ENCODE measurements at regions not wholly inside any gene's neighbourhood (a gene's known extent, or its start where the extent isn't known, plus 50 kb on each side); places are given as distances from the start of the nearest gene placed in this dataset.

DNA sequence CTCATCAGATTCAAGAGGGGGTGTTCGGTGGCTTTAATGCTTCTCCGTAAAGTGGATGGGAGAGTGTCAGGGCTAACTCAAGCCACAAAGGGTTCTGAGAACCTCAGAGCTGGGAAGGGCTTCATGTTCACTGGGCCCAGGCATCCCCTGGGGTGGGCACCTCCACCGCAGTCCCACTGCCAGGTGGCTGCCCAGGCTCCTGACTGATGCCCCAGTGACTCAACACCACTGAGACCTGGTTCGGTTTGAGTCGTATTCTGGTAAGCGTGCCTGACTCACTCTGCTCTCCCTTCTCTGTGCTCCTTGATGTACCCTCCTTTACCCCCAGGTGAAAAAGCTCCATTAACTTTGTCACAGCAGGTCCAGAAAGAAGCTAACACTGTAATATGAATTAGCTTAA, 304.6 kb downstream of the RPLP1 start:
- TF ChIP-seq SMC3 (IDR thresholded peaks at IDR 0.05) = no peak
- TF ChIP-seq CHD4 (IDR thresholded peaks at IDR 0.05; ENCODE audit: borderline replicate concordance) = no peak
- no peak for TF ChIP-seq NR3C1 (IDR thresholded peaks at IDR 0.05)
- TF ChIP-seq GATA3 (IDR thresholded peaks at IDR 0.05; ENCODE audit: borderline replicate concordance) = no peak
- no peak for TF ChIP-seq ZC3H11A (IDR thresholded peaks at IDR 0.05)
- TF ChIP-seq KDM1A (IDR thresholded peaks at IDR 0.05; ENCODE audit: low read depth) = no peak
- TF ChIP-seq RNF2 (IDR thresholded peaks at IDR 0.05; ENCODE audit: borderline replicate concordance, low read depth) = no peak
- no peak for TF ChIP-seq KDM5A (IDR thresholded peaks at IDR 0.05)
- no peak for TF ChIP-seq CBX2 (IDR thresholded peaks at IDR 0.05; ENCODE audit: borderline replicate concordance, low read depth)
- no peak for TF ChIP-seq NFE2L2 (conservative IDR thresholded peaks at IDR 0.05; ENCODE audit: low read length)
- no peak for TF ChIP-seq RARB (CRISPR knock-in tag; IDR thresholded peaks at IDR 0.05)
- ChIA-PET POLR2A (no interaction called here), CTCF (interaction anchor here (0.7 to 1.9 kb wide), 6 partner anchors 9 to 667 kb away, joined by 3 to 9 read pairs (median 3); no protein-coding TSS in a partner anchor)
- Histone ChIP-seq H3K4me2 (no peak overlapping the region), H3K4me1 (no peaks in the 10 kb centered on the region), H3K27ac (no peak overlapping the region), H3K4me3 (no peak overlapping the region), H3K9me3 (peaks cover 18% of the 10 kb centered on the region)
- no peak for ATAC-seq
- DNase-seq (ENCODE audit: low read depth in 1 of 2, low spot score in 1 of 2) = no peak
- no peak for FAIRE-seq
- WGBS (ENCODE audit: missing lambda C conversion rate) = 73% methylated on average over 6 of the region's 6 CpGs

DNA sequence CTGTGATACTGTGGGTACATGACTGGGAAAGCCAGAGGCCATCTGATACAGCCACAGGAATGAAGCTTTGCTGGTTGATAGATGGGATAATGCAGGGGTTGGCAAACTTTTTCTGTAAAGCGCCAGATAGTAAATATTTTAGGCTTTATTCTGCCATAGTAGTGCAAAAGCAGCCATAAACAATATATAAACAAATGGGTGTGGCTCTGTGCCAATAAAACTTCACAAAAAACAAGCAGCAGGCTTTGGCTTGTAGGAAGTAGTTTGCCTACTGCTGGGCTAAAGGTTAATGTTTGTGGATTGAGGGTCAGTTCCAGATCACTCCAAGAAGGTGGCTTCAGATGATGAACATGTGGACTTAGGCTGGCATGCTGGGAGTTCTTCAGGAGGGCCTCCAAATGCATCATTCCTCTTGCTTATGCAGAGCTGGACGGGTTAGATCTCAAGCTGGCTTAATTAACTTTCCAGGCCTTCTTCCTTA, 305.7 kb downstream of the RPLP1 start:
- TF ChIP-seq, protein P1, sequence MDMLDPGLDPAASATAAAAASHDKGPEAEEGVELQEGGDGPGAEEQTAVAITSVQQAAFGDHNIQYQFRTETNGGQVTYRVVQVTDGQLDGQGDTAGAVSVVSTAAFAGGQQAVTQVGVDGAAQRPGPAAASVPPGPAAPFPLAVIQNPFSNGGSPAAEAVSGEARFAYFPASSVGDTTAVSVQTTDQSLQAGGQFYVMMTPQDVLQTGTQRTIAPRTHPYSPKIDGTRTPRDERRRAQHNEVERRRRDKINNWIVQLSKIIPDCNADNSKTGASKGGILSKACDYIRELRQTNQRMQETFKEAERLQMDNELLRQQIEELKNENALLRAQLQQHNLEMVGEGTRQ (IDR thresholded peaks at IDR 0.05) = no peak
- TF ChIP-seq NFE2L2 (conservative IDR thresholded peaks at IDR 0.05; ENCODE audit: low read length) (no peak), KDM5A (IDR thresholded peaks at IDR 0.05) (no peak), MAFK (IDR thresholded peaks at IDR 0.05; ENCODE audit: partially characterized antibody) (no peak), ESRRA (IDR thresholded peaks at IDR 0.05; ENCODE audit: borderline replicate concordance, low read length) (no peak), HOXB13 (CRISPR knock-in tag; IDR thresholded peaks at IDR 0.05; ENCODE audit: low read depth) (no peak), KDM1A (IDR thresholded peaks at IDR 0.05; ENCODE audit: low read depth) (no peak), JUN (IDR thresholded peaks at IDR 0.05) (no peak), MYC (IDR thresholded peaks at IDR 0.05; ENCODE audit: borderline replicate concordance, low read length) (no peak), HOXB5 (CRISPR knock-in tag; IDR thresholded peaks at IDR 0.05) (no peak), HEYL (CRISPR knock-in tag; IDR thresholded peaks at IDR 0.05) (no peak), JUNB (IDR thresholded peaks at IDR 0.05) (no peak), SMC3 (IDR thresholded peaks at IDR 0.05) (no peak)
- TF ChIP-seq, protein P2, sequence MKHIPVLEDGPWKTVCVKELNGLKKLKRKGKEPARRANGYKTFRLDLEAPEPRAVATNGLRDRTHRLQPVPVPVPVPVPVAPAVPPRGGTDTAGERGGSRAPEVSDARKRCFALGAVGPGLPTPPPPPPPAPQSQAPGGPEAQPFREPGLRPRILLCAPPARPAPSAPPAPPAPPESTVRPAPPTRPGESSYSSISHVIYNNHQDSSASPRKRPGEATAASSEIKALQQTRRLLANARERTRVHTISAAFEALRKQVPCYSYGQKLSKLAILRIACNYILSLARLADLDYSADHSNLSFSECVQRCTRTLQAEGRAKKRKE (CRISPR knock-in tag; IDR thresholded peaks at IDR 0.05; ENCODE audit: low read depth) = no peak
- TF ChIP-seq, protein P3, sequence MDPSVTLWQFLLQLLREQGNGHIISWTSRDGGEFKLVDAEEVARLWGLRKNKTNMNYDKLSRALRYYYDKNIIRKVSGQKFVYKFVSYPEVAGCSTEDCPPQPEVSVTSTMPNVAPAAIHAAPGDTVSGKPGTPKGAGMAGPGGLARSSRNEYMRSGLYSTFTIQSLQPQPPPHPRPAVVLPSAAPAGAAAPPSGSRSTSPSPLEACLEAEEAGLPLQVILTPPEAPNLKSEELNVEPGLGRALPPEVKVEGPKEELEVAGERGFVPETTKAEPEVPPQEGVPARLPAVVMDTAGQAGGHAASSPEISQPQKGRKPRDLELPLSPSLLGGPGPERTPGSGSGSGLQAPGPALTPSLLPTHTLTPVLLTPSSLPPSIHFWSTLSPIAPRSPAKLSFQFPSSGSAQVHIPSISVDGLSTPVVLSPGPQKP (IDR thresholded peaks at IDR 0.05; ENCODE audit: low read depth, low read length) = no peak
- TF ChIP-seq, protein P4, sequence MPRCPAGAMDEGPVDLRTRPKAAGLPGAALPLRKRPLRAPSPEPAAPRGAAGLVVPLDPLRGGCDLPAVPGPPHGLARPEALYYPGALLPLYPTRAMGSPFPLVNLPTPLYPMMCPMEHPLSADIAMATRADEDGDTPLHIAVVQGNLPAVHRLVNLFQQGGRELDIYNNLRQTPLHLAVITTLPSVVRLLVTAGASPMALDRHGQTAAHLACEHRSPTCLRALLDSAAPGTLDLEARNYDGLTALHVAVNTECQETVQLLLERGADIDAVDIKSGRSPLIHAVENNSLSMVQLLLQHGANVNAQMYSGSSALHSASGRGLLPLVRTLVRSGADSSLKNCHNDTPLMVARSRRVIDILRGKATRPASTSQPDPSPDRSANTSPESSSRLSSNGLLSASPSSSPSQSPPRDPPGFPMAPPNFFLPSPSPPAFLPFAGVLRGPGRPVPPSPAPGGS (IDR thresholded peaks at IDR 0.05) = no peak
- DNase-seq (ENCODE audit: low read depth in 1 of 2, low spot score in 1 of 2) (no peak), FAIRE-seq (no peak), ATAC-seq (no peak)
- no peak overlapping the region for H3K4me2 ChIP-seq
- 26% methylated on average over 2 of the region's 2 CpGs for WGBS (ENCODE audit: missing lambda C conversion rate)
- H3K4me3 ChIP-seq = no peak overlapping the region
- H3K27ac ChIP-seq = no peak overlapping the region
- H3K4me1 ChIP-seq = no peaks in the 10 kb centered on the region
- H3K9me3 ChIP-seq = peaks cover 6% of the 10 kb centered on the region
- CTCF ChIA-PET = interaction anchor here (1.3 to 1.6 kb wide), 3 partner anchors 9 to 280 kb away, joined by 3 to 5 read pairs (median 4); no protein-coding TSS in a partner anchor
- POLR2A ChIA-PET = no interaction called here
